HUES6 (cell line): ENCODE measurements at regions not wholly inside any gene's neighbourhood (a gene's known extent, or its start where the extent isn't known, plus 50 kb on each side); places are given as distances from the start of the nearest gene placed in this dataset.

ENCODE experiments used
- H3K27ac ChIP-seq: 2 replicates; pipeline ENCODE4 v1.7.0; 2013; ENCODE audit warnings: low read depth, mild to moderate bottlenecking, low read length, inconsistent platforms
- H3K27me3 ChIP-seq: 2 replicates; pipeline ENCODE4 v1.6.1; 2013; ENCODE audit warnings: low read length; ENCODE audit not compliant: control insufficient read depth, insufficient read depth
- H3K36me3 ChIP-seq: 2 replicates; pipeline ENCODE4 v1.6.1; 2013; ENCODE audit warnings: low read length; ENCODE audit not compliant: control insufficient read depth, insufficient read depth
- H3K4me1 ChIP-seq: 2 replicates; pipeline ENCODE4 v1.6.1; 2013; ENCODE audit warnings: low read length; ENCODE audit not compliant: control insufficient read depth, insufficient read depth
- H3K4me3 ChIP-seq: 2 replicates; pipeline ENCODE4 v1.5.1; 2013; ENCODE audit warnings: low read depth, low read length
- H3K9ac ChIP-seq: one replicate; pipeline ENCODE4 v1.6.1; 2013; ENCODE audit warnings: mild to moderate bottlenecking, low read length
- H3K9me3 ChIP-seq: 2 replicates; pipeline ENCODE4 v1.6.1; 2013; ENCODE audit warnings: low read depth, low read length; ENCODE audit not compliant: control insufficient read depth, insufficient read depth

GRCh38 chr1:217214551-217214950 is 416.3 kb downstream of the GPATCH2 start:
- Histone ChIP-seq H3K4me3 (no peak overlapping the region), H3K27ac (no peak overlapping the region), H3K9ac (no peak overlapping the region), H3K27me3 (no peaks in the 10 kb centered on the region), H3K9me3 (no peaks in the 10 kb centered on the region), H3K4me1 (no peaks in the 10 kb centered on the region), H3K36me3 (no peaks in the 10 kb centered on the region)

GRCh38 chr1:217211486-217211885 is 419.4 kb downstream of the GPATCH2 start:
- no peaks in the 10 kb centered on the region for H3K9me3 ChIP-seq
- H3K36me3 ChIP-seq = no peaks in the 10 kb centered on the region

GRCh38 chr1:217205578-217205977 is 425.3 kb downstream of the GPATCH2 start:
- no peaks in the 10 kb centered on the region for H3K36me3 ChIP-seq
- peaks cover 3% of the 10 kb centered on the region; the same call in 1 of the 2 replicates for H3K9me3 ChIP-seq
- H3K27ac ChIP-seq = no peak overlapping the region
- no peak overlapping the region for H3K9ac ChIP-seq
- no peaks in the 10 kb centered on the region for H3K4me1 ChIP-seq
- no peak overlapping the region for H3K4me3 ChIP-seq
- no peaks in the 10 kb centered on the region for H3K27me3 ChIP-seq

More at GRCh38 chr1:217211486-217211885, 419.4 kb downstream of the GPATCH2 start:
- Histone ChIP-seq H3K4me3 (no peak overlapping the region), H3K27me3 (no peaks in the 10 kb centered on the region), H3K4me1 (no peaks in the 10 kb centered on the region), H3K9ac (no peak overlapping the region), H3K27ac (no peak overlapping the region)

- Histone ChIP-seq H3K9me3 (no peaks in the 10 kb centered on the region), H3K27ac (no peak overlapping the region), H3K27me3 (no peaks in the 10 kb centered on the region), H3K4me3 (no peak overlapping the region), H3K36me3 (no peaks in the 10 kb centered on the region), H3K4me1 (no peaks in the 10 kb centered on the region), H3K9ac (no peak overlapping the region)
These were observed 434.3 kb downstream of the GPATCH2 start for GRCh38 chr1:217196616-217197015.

GRCh38 chr1:217193151-217193550 is 437.7 kb downstream of the GPATCH2 start:
- H3K27me3 ChIP-seq = no peaks in the 10 kb centered on the region
- H3K27ac ChIP-seq = no peak overlapping the region

GRCh38 chr1:217191441-217191840 is 439.4 kb downstream of the GPATCH2 start:
- H3K4me3 ChIP-seq = no peak overlapping the region
- no peaks in the 10 kb centered on the region for H3K27me3 ChIP-seq
- no peak overlapping the region for H3K9ac ChIP-seq
- peaks cover 3% of the 10 kb centered on the region; the same call in 1 of the 2 replicates for H3K9me3 ChIP-seq
- no peaks in the 10 kb centered on the region for H3K4me1 ChIP-seq
- H3K36me3 ChIP-seq = no peaks in the 10 kb centered on the region
- H3K27ac ChIP-seq = no peak overlapping the region

More at GRCh38 chr1:217193151-217193550, 437.7 kb downstream of the GPATCH2 start:
- H3K4me1 ChIP-seq = no peaks in the 10 kb centered on the region
- no peak overlapping the region for H3K4me3 ChIP-seq
- H3K9me3 ChIP-seq = no peaks in the 10 kb centered on the region
- no peaks in the 10 kb centered on the region for H3K36me3 ChIP-seq
- no peak overlapping the region for H3K9ac ChIP-seq

GRCh38 chr1:217190359-217190758 is 440.5 kb downstream of the GPATCH2 start:
- Histone ChIP-seq H3K4me1 (no peaks in the 10 kb centered on the region), H3K36me3 (no peaks in the 10 kb centered on the region), H3K9ac (no peak overlapping the region), H3K9me3 (peaks cover 3% of the 10 kb centered on the region; the same call in 1 of the 2 replicates), H3K27ac (no peak overlapping the region), H3K27me3 (no peaks in the 10 kb centered on the region), H3K4me3 (no peak overlapping the region)

- no peaks in the 10 kb centered on the region for H3K4me1 ChIP-seq
- H3K27ac ChIP-seq = no peak overlapping the region
- no peaks in the 10 kb centered on the region for H3K27me3 ChIP-seq
- no peaks in the 10 kb centered on the region for H3K36me3 ChIP-seq
- H3K9me3 ChIP-seq = peaks cover 3% of the 10 kb centered on the region; the same call in 1 of the 2 replicates
- H3K4me3 ChIP-seq = no peak overlapping the region
- no peak overlapping the region for H3K9ac ChIP-seq
These were observed 441.5 kb downstream of the GPATCH2 start for GRCh38 chr1:217189362-217189761.

GRCh38 chr1:217188280-217189237 is 442.3 kb downstream of the GPATCH2 start:
- peaks cover 3% of the 10 kb centered on the region; the same call in 1 of the 2 replicates for H3K9me3 ChIP-seq
- H3K4me3 ChIP-seq = no peak overlapping the region
- H3K27ac ChIP-seq = no peak overlapping the region
- no peaks in the 10 kb centered on the region for H3K36me3 ChIP-seq
- H3K4me1 ChIP-seq = no peaks in the 10 kb centered on the region
- no peaks in the 10 kb centered on the region for H3K27me3 ChIP-seq
- H3K9ac ChIP-seq = no peak overlapping the region

GRCh38 chr1:217186664-217187063 is 444.2 kb downstream of the GPATCH2 start:
- H3K36me3 ChIP-seq = no peaks in the 10 kb centered on the region
- no peaks in the 10 kb centered on the region for H3K27me3 ChIP-seq
- no peaks in the 10 kb centered on the region for H3K4me1 ChIP-seq
- H3K9me3 ChIP-seq = peaks cover 3% of the 10 kb centered on the region; the same call in 1 of the 2 replicates
- H3K27ac ChIP-seq = no peak overlapping the region
- H3K4me3 ChIP-seq = no peak overlapping the region
- no peak overlapping the region for H3K9ac ChIP-seq

GRCh38 chr1:217184854-217185253 is 446.0 kb downstream of the GPATCH2 start:
- Histone ChIP-seq H3K27me3 (no peaks in the 10 kb centered on the region), H3K4me3 (no peak overlapping the region), H3K4me1 (no peaks in the 10 kb centered on the region), H3K36me3 (no peaks in the 10 kb centered on the region), H3K9me3 (peaks cover 3% of the 10 kb centered on the region; the same call in 1 of the 2 replicates), H3K9ac (no peak overlapping the region), H3K27ac (no peak overlapping the region)
